Activated CD4-positive, alpha-beta T cell treated with anti-CD3 and anti-CD28 coated beads, Interleukin-2, amount 10 ng/mL, durations not matched to agents 24 days and 14 days (primary cell): ENCODE measurements at regions not wholly inside any gene's neighbourhood (a gene's known extent, or its start where the extent isn't known, plus 50 kb on each side); places are given as distances from the start of the nearest gene placed in this dataset.
"Not testable (repeated sequence)": the region's sequence is repeated elsewhere in the genome, so short reads cannot be mapped to it uniquely, and the experiment has no call there.

ENCODE experiments used
- DNase-seq: peaks from one replicate; pipeline ENCODE4 v3.0.0; 2022
- H3K27ac Mint-ChIP-seq: one replicate; pipeline ENCODE4 v1.8.0; 2022; ENCODE audit warnings: mild to moderate bottlenecking, mixed read lengths
- H3K27me3 Mint-ChIP-seq: one replicate; pipeline ENCODE4 v1.8.0; 2022; ENCODE audit warnings: mixed read lengths
- H3K36me3 Mint-ChIP-seq: one replicate; pipeline ENCODE4 v1.8.0; 2022; ENCODE audit warnings: low read depth, mild to moderate bottlenecking, mixed read lengths
- H3K4me1 Mint-ChIP-seq: one replicate; pipeline ENCODE4 v1.8.0; 2021; ENCODE audit warnings: mixed read lengths
- H3K4me3 Mint-ChIP-seq: one replicate; pipeline ENCODE4 v1.8.0; 2022; ENCODE audit warnings: mild to moderate bottlenecking, moderate library complexity, mixed read lengths
- H3K9me3 Mint-ChIP-seq: one replicate; pipeline ENCODE4 v1.8.0; 2021; ENCODE audit warnings: mixed read lengths
- intact Hi-C: fragments of 100-400 bp; cut with micrococcal nuclease; formaldehyde crosslinking; loops from one replicate; pipeline ENCODE4 v1.15.1; 2023

GRCh38 chr2:97431169-97431725 lies 158.4 kb downstream of the ANKRD36B start:
- H3K36me3 Mint-ChIP-seq, H3K4me3 Mint-ChIP-seq, H3K27ac Mint-ChIP-seq, intact Hi-C loops, H3K27me3 Mint-ChIP-seq, H3K9me3 Mint-ChIP-seq, H3K4me1 Mint-ChIP-seq, DNase-seq: not testable (repeated sequence)

DNA sequence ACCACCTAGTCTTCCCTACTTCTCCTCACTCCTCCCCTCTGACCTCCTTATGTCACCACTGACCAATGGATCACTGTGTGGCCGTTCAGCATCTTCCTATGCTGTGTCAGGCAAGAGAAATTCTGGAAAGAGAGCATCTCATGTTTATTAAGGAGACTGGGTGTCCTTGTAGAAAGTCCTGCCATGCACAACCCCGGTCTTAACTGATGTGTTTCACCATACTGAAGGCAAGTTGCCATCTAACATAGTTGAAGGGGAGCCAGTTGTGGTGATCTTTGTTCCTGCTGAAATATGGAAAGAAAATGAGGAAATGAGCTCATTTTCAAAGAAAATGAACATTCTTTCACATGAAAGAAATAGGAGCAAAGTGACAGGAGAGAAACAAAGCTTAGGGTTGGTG lies 167.3 kb downstream of the ANKRD36B start:
- H3K4me3 Mint-ChIP-seq, H3K9me3 Mint-ChIP-seq, intact Hi-C loops, H3K27me3 Mint-ChIP-seq, H3K36me3 Mint-ChIP-seq, H3K4me1 Mint-ChIP-seq, H3K27ac Mint-ChIP-seq, DNase-seq: not testable (repeated sequence)

GRCh38 chr2:97406340-97406739 lies 183.3 kb downstream of the ANKRD36B start:
- H3K9me3 Mint-ChIP-seq, H3K27me3 Mint-ChIP-seq, H3K36me3 Mint-ChIP-seq, H3K4me1 Mint-ChIP-seq, DNase-seq, H3K27ac Mint-ChIP-seq, intact Hi-C loops, H3K4me3 Mint-ChIP-seq: not testable (repeated sequence)

GRCh38 chr2:97405172-97405737 lies 184.4 kb downstream of the ANKRD36B start:
- H3K27me3 Mint-ChIP-seq, H3K36me3 Mint-ChIP-seq, H3K9me3 Mint-ChIP-seq, H3K27ac Mint-ChIP-seq, H3K4me3 Mint-ChIP-seq, intact Hi-C loops, DNase-seq, H3K4me1 Mint-ChIP-seq: not testable (repeated sequence)

DNA sequence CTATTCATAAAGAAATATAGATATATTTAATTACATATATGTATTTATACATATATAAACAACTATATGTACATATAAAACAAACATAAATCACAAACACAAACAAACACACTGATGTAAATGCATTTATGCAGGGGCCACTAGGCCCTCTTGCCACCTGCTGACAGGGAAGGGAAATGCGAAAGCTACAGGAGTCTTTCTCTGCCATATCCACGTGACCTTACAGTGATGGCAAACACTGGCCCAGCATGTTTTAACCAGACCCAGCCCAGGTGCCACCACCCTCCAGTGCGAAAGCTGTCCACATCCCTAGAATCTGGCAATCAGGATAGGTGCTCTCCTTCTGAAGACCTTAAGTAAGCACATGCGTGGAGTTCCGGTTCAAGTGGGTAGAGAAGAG lies 187.0 kb downstream of the ANKRD36B start:
- DNase-seq, H3K27me3 Mint-ChIP-seq, intact Hi-C loops, H3K4me3 Mint-ChIP-seq, H3K4me1 Mint-ChIP-seq, H3K27ac Mint-ChIP-seq, H3K9me3 Mint-ChIP-seq, H3K36me3 Mint-ChIP-seq: not testable (repeated sequence)

DNA sequence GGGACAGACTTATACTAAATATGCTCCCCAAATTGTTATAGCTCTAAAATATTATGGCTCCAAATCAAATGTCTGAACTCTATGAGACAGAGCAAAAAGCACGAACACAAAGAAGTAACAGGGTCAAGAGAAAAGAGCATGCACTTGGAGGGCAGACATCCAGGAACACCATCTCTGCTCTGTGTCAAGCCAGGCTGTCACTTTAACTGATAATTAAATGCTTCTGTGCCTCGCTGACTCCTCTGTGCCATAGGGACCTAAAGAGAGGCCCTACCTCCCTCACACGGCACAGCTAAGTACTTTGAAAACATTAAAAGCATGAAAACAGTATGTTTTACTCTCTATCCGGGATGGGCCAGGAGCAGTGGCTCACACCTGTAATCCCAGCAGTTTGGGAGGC lies 194.0 kb downstream of the ANKRD36B start:
- H3K36me3 Mint-ChIP-seq, H3K9me3 Mint-ChIP-seq, H3K27me3 Mint-ChIP-seq, H3K4me1 Mint-ChIP-seq, H3K27ac Mint-ChIP-seq, DNase-seq, H3K4me3 Mint-ChIP-seq, intact Hi-C loops: not testable (repeated sequence)

GRCh38 chr2:97385803-97386202 lies 203.9 kb downstream of the ANKRD36B start:
- H3K4me1 Mint-ChIP-seq, H3K9me3 Mint-ChIP-seq, H3K4me3 Mint-ChIP-seq, H3K36me3 Mint-ChIP-seq, H3K27me3 Mint-ChIP-seq, DNase-seq, H3K27ac Mint-ChIP-seq, intact Hi-C loops: not testable (repeated sequence)

DNA sequence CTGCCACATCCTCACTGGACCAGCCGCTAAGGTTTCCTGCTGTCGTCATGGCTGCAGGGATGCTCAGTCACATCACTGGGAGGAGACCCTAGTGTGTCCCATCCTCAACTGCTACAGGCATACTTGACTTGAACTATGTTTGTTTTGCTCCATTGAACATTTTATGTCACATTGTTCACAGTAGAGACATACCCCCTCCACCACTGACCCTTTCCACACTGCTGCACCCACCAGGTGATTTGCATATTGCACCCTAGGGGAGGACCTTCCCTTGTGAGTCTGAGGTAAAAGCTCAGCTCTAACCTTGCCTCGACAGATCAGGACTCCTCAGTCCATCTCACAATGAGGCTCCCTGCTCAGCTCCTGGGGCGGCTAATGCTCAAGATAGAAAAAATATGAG lies 213.8 kb downstream of the ANKRD36B start:
- H3K9me3 Mint-ChIP-seq, H3K36me3 Mint-ChIP-seq, H3K27me3 Mint-ChIP-seq, H3K4me3 Mint-ChIP-seq, intact Hi-C loops, DNase-seq, H3K27ac Mint-ChIP-seq, H3K4me1 Mint-ChIP-seq: not testable (repeated sequence)

GRCh38 chr2:97374426-97374825 lies 215.3 kb downstream of the ANKRD36B start:
- H3K4me1 Mint-ChIP-seq, intact Hi-C loops, H3K27ac Mint-ChIP-seq, H3K27me3 Mint-ChIP-seq, H3K36me3 Mint-ChIP-seq, DNase-seq, H3K9me3 Mint-ChIP-seq, H3K4me3 Mint-ChIP-seq: not testable (repeated sequence)

GRCh38 chr2:97363159-97363558 lies 226.5 kb downstream of the ANKRD36B start:
- H3K27me3 Mint-ChIP-seq, DNase-seq, H3K36me3 Mint-ChIP-seq, intact Hi-C loops, H3K4me3 Mint-ChIP-seq, H3K4me1 Mint-ChIP-seq, H3K9me3 Mint-ChIP-seq, H3K27ac Mint-ChIP-seq: not testable (repeated sequence)

GRCh38 chr2:97359861-97360584 lies 229.7 kb downstream of the ANKRD36B start:
- H3K27ac Mint-ChIP-seq: no peak overlapping the region

DNA sequence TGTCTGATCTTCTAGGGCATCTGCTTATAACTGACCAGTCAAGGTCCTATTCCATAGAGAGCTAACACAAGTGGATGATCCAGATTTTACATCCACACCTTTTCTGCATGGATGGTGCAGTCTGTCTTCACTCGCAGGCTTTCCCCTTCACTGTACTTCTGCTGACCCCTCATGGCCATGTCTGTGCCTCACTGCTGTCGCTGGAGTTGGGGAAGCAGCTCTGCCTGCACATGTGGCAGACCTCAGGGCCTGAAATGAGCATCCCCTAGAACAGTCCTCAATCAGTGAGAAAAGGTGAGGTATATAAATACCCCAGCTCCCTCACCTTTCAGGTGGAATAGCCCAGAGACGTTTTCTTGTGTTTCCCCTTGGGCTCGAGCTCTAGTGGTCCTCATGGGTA lies 233.8 kb downstream of the ANKRD36B start:
- peaks cover 33% of the 10 kb centered on the region for H3K27me3 Mint-ChIP-seq

More at GRCh38 chr2:97359861-97360584, 229.7 kb downstream of the ANKRD36B start:
- no peak for DNase-seq
- no peaks in the 10 kb centered on the region for H3K4me1 Mint-ChIP-seq
- intact Hi-C loops: no loop called here
- no peak overlapping the region for H3K4me3 Mint-ChIP-seq
- H3K27me3 Mint-ChIP-seq: peaks cover 17% of the 10 kb centered on the region
- no peaks in the 10 kb centered on the region for H3K36me3 Mint-ChIP-seq
- H3K9me3 Mint-ChIP-seq: no peaks in the 10 kb centered on the region

DNA sequence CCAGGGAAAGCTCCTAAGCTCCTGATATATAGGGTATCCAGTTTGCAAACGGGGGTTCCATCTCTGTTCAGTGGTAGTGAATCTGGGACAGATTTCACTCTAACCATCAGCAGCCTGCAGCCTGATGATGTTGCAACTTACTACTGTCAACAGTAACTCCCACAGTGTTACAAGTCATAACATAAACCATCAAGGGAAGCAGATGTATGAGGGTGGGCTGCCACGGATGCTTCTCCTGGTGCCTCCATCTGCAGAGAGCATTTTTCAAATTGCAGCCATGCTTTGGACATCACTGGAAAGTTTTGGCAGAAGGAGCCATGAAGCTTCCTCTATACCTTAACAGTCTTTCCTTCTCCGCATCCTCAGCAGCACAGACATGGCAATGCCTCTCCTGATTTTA lies 234.5 kb downstream of the ANKRD36B start:
- peaks cover 36% of the 10 kb centered on the region for H3K27me3 Mint-ChIP-seq
- H3K27ac Mint-ChIP-seq: no peak overlapping the region
- no peaks in the 10 kb centered on the region for H3K36me3 Mint-ChIP-seq
- intact Hi-C loops: no loop called here
- no peak overlapping the region for H3K4me3 Mint-ChIP-seq
- DNase-seq: no peak
- H3K4me1 Mint-ChIP-seq: no peaks in the 10 kb centered on the region
- H3K9me3 Mint-ChIP-seq: no peaks in the 10 kb centered on the region

More for the DNA sequence above, 233.8 kb downstream of the ANKRD36B start:
- no peak overlapping the region for H3K27ac Mint-ChIP-seq
- H3K9me3 Mint-ChIP-seq: no peaks in the 10 kb centered on the region
- no peak for DNase-seq
- H3K36me3 Mint-ChIP-seq: no peaks in the 10 kb centered on the region
- H3K4me1 Mint-ChIP-seq: no peaks in the 10 kb centered on the region
- H3K4me3 Mint-ChIP-seq: no peak overlapping the region
- intact Hi-C loops: no loop called here

- Mint-ChIP-seq H3K27ac (no peak overlapping the region), H3K4me1 (no peaks in the 10 kb centered on the region), H3K27me3 (peaks cover 40% of the 10 kb centered on the region), H3K4me3 (no peak overlapping the region), H3K36me3 (no peaks in the 10 kb centered on the region), H3K9me3 (no peaks in the 10 kb centered on the region)
- no peak for DNase-seq
- intact Hi-C loops: no loop called here
Observed at GRCh38 chr2:97354576-97354975, 235.1 kb downstream of the ANKRD36B start.

GRCh38 chr2:97348841-97349240 lies 235.9 kb downstream of the ANKRD36 start:
- DNase-seq: no peak
- intact Hi-C loops: no loop called here
- no peak overlapping the region for H3K27ac Mint-ChIP-seq
- H3K36me3 Mint-ChIP-seq: no peaks in the 10 kb centered on the region
- H3K4me1 Mint-ChIP-seq: no peaks in the 10 kb centered on the region
- no peaks in the 10 kb centered on the region for H3K9me3 Mint-ChIP-seq
- H3K4me3 Mint-ChIP-seq: no peak overlapping the region
- peaks cover 21% of the 10 kb centered on the region for H3K27me3 Mint-ChIP-seq
